ENCODE measurements at regions not wholly inside any gene's neighbourhood (a gene's known extent, or its start where the extent isn't known, plus 50 kb on each side); places are given as distances from the start of the nearest gene placed in this dataset.

GRCh38 chr6:90895299-90896074 lies 308.6 kb upstream of the MAP3K7 start:
- no peak overlapping the region for H3K4me3 ChIP-seq (ENCODE audit: low read depth, low read length)
- DNase-seq (ENCODE audit: low read depth), result no peak
- TF ChIP-seq, protein P1, sequence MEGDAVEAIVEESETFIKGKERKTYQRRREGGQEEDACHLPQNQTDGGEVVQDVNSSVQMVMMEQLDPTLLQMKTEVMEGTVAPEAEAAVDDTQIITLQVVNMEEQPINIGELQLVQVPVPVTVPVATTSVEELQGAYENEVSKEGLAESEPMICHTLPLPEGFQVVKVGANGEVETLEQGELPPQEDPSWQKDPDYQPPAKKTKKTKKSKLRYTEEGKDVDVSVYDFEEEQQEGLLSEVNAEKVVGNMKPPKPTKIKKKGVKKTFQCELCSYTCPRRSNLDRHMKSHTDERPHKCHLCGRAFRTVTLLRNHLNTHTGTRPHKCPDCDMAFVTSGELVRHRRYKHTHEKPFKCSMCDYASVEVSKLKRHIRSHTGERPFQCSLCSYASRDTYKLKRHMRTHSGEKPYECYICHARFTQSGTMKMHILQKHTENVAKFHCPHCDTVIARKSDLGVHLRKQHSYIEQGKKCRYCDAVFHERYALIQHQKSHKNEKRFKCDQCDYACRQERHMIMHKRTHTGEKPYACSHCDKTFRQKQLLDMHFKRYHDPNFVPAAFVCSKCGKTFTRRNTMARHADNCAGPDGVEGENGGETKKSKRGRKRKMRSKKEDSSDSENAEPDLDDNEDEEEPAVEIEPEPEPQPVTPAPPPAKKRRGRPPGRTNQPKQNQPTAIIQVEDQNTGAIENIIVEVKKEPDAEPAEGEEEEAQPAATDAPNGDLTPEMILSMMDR (conservative IDR thresholded peaks at IDR 0.05; ENCODE audit: low read depth, low read length), result no peak

DNA sequence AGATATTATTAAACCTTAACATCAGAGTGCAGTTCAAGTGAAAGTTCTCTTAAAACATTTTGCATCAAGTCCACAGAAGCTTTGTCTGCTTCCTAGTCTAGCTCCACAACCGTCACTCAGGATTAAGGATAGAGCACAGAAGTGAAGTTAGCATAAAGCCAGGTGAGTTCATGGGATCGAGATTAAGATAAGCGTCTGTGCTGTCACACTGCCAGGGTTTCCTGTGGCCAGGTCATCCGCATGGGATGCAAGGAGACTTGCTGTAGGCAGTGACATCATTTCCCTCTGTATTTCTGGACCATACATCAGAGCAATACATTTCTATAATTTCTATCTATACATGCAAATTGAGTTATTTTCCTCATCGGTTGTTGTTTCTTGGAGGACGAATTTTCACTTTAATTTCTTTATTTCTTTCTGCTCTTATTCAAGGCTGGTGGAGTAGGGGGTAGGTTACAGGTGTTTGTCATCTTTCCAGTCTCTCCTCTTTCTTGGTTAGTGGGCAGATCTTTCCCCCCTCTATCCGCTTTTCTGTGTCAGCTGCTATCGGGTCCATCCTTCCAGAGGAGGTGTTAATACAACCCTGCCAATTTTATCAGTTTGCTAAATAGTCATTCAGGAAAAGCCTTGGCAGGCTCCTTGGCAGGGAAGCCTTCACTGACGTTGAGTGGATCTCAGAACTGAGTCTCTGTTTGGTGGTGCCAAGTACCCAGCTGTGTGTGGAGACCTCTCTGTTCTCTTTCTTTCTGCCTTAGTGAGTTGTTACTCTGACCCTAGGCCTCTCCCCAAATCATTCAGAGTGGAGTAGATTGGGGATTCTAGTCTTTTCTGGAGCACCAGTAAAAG lies 307.6 kb upstream of the MAP3K7 start:
- no peak for DNase-seq (ENCODE audit: low read depth)
- no peak overlapping the region for H3K4me3 ChIP-seq (ENCODE audit: low read depth, low read length)
- TF ChIP-seq, protein P1 (conservative IDR thresholded peaks at IDR 0.05; ENCODE audit: low read depth, low read length), result no peak

GRCh38 chr6:90893400-90893799 lies 306.5 kb upstream of the MAP3K7 start:
- no peak overlapping the region for H3K4me3 ChIP-seq (ENCODE audit: low read depth, low read length)
- TF ChIP-seq, protein P1 (conservative IDR thresholded peaks at IDR 0.05; ENCODE audit: low read depth, low read length), result no peak
- DNase-seq (ENCODE audit: low read depth), result no peak

DNA sequence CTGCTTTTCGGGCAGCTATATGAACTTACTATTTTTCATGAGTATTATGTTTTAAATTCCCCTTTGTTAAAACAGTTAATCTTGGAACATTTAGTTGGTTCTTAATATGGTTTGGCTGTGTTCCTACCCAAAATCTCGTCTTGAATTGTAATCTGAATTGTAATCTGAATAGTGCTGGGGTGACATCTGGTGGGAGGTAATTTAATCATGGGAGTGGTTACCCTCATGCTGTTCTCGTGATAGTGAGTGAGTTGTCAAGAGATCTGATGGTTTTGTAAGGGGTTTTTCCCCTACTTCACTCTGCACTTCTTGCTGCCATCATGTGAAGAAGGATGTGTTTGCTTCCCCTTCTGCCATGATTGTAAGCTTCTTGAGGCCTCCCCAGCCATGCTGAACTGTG lies 305.4 kb upstream of the MAP3K7 start:
- DNase-seq (ENCODE audit: low read depth), result no peak
- TF ChIP-seq, protein P1 (conservative IDR thresholded peaks at IDR 0.05; ENCODE audit: low read depth, low read length), result no peak

GRCh38 chr6:90891355-90891754 lies 304.5 kb upstream of the MAP3K7 start:
- TF ChIP-seq, protein P1 (conservative IDR thresholded peaks at IDR 0.05; ENCODE audit: low read depth, low read length), result no peak
- no peak for DNase-seq (ENCODE audit: low read depth)
- H3K4me3 ChIP-seq (ENCODE audit: low read depth, low read length), result no peak overlapping the region

More for the DNA sequence above, 305.4 kb upstream of the MAP3K7 start:
- H3K4me3 ChIP-seq (ENCODE audit: low read depth, low read length), result no peak overlapping the region

DNA sequence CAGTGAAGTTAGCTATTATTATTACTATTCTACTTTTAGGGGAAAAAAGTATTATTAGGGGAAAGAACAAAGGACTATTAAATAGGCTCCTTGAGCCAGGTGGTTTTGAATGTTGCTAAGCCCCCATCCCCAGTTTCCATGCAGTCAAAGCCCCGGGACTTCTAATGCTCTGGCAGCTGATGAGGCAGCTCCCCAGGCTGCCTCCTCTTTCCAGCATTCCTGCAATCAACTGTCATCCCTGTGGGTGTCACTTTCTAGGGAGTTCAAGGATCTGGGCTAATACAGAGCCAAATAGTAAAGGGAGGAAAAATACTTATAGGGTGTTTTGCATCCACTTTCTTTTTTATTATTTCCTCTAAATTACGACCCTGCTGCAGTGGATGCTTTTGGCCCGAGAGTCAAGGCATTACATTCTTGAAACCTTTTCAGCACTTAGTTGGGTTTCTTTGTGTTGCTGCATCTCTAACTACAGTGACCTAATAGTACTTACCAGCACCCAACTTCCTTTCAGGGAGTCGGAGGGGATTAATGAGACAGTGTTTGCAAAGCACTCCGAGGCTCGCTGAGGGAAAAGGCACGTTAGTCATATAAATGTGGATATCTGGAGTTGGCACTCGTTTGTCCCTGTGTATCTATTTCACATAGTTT lies 303.9 kb upstream of the MAP3K7 start:
- no peak for DNase-seq (ENCODE audit: low read depth)
- no peak overlapping the region for H3K4me3 ChIP-seq (ENCODE audit: low read depth, low read length)
- TF ChIP-seq, protein P1 (conservative IDR thresholded peaks at IDR 0.05; ENCODE audit: low read depth, low read length), result no peak
